GM21737 (cell line): ENCODE measurements at regions not wholly inside any gene's neighbourhood (a gene's known extent, or its start where the extent isn't known, plus 50 kb on each side); places are given as distances from the start of the nearest gene placed in this dataset.
"Not testable (repeated sequence)": the region's sequence is repeated elsewhere in the genome, so short reads cannot be mapped to it uniquely, and the experiment has no call there.

Source experiments
- ATAC-seq: cut with Tn5 transposase; IDR thresholded peaks from one replicate; pipeline ENCODE4 v1.9.1; 2021; ENCODE audit warnings: mild to moderate bottlenecking, moderate library complexity; ENCODE audit not compliant: unreplicated experiment

DNA sequence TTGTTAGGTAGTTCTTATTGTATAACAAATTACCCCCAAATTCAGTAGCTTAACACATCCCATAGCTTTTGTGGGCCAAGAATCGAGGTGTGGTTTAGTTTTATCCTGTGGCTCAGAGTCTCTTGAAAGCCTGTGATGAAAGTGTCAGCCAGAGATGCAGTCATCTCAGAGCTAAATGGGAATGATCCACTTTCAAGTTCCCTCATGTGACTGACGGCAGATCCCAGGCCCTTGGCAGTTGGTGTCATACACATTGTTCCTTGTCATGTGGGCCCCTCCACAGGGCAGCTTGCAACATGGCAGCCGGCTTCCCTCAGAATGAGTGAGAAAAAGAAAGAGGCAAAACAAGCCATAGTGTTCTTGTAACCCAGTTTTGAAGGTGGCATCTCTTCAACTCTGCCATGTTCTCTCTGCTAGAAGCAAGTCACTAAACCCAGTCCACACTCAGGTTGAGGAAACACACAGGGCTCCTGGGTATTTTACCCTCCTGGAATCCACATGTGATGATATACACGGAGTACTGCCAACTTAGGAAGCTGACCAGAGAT is 153.1 kb upstream of the LRRC61 start:
- ATAC-seq: not testable (repeated sequence)

DNA sequence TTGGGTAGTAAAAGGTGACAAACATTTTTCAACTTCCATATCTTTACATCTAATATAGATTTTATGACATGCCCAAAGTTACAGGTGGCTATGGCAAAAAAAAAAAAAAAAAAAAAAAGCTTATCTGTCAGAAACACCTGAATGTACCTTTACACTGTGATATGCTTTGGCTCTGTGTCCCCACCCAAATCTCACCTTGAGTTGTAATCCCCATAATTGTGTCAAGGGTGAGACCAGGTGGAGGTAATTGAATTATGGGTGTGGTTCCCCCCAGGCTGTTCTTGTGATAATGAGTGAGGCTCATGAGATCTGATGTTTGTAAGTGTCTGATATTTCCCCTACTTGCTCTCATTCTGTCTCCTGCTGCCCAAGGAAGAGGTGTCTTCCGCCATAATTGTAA is 139.6 kb upstream of the LRRC61 start:
- not testable (repeated sequence) for ATAC-seq

DNA sequence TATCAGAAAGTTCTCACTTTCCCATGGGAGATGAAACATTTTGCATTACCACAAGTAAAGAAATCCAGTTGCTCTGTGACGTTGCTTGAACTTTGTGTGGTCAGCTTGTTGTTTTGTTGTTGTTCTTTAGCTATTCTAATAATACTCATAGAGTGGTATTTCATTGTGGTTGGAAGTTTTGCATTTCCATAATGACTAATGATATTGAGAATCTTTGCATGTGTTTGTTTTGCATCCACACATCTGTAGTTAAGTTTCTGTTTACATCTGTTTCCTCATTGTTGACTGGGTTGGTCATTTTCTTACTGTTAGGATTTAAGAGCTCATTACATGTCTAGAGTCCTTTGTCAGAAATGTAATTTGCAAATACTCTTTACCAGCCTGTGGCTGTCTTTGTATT is 133.2 kb upstream of the LRRC61 start:
- ATAC-seq: peak; percentile 89

DNA sequence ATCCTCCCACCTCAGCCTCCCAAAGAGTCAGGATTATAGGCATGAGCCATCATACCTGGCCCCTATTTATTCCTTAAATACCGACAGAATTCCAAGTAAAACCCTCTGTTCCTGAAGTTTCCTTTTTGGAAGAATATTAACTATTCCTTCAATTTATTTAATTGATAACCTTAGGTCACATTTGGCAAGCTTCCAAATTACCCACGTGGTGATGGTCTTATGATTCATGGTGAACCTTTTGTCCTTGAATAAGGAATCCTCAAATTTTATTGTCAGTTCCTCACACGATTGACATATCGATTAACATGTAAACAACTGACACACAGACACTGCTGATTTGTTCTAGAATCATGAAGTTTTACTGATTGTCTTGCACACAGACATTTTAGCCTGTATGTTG is 130.6 kb upstream of the LRRC61 start:
- not testable (repeated sequence) for ATAC-seq

DNA sequence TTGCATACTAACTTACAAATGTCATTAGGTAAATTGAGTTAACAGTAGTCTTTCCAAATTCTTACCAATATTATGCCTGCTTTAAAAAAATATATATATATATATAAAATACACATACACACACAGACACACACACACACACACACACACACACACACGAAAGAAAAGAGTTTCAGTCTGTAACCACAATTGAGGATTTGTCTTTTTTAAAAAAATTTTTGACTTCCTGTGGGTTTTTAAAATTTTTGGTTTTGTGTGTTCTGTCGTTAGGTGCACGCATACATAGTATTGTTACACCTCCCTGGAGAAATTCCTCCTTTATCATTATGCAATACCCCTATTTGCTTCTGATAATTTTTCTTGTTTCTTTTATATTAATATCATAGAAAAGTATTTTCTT is 129.3 kb upstream of the LRRC61 start:
- not testable (repeated sequence) for ATAC-seq
